Hematopoietic multipotent progenitor cell (in vitro differentiated cells): ENCODE measurements at regions not wholly inside any gene's neighbourhood (a gene's known extent, or its start where the extent isn't known, plus 50 kb on each side); places are given as distances from the start of the nearest gene placed in this dataset.

Experiments used
- DNase-seq, 3 donors: peaks; one replicate each; pipeline ENCODE4 v3.0.0-alpha.2; 2011 to 2015; ENCODE audit warnings: low read depth in 2 of 3, low spot score in 2 of 3

GRCh38 chr2:19141234-19142004 lies 217.0 kb downstream of the OSR1 start:
- DNase-seq: no peak

GRCh38 chr2:19140463-19141208 lies 217.8 kb downstream of the OSR1 start:
- DNase-seq: no peak

GRCh38 chr2:19139386-19139785 lies 219.0 kb downstream of the OSR1 start:
- no peak for DNase-seq

- no peak for DNase-seq
Observed at GRCh38 chr2:19138264-19138825, 220.1 kb downstream of the OSR1 start.

DNA sequence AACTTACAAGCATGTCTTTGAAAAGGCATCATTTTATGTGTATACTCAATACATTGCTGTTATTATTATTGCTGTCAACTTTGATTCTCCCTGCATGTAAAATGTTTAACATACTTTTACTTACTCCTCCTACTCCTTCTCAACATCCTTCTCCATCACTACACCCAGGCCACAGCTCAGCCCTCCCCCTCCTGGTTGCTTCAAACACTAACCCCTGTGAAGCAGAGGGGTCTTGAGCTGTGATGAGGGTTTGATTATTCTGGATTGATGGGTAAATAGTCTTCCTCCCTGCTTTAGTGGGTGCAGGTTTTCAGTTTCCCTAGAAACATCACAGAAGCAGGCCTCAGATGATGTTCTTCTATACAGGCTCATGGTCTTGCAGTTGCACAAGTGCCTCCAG lies 221.0 kb downstream of the OSR1 start:
- DNase-seq: no peak

DNA sequence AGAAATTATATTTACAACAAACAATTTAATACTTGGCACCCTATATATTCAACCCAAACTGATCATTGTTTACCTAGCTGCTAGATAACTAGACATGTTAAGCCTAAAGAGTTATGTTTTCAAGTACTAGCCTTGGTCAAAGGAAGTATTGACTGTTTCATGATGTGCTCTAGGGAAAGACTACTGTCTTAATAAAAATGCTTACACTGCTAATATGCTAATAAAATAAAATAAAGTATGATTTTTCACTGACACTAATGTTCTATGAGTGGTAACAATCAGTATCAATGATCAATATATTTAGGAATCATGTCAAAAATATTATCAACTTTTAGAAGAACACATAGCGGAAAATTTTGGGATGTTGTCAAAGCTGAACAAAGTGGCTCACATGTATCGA lies 225.5 kb downstream of the OSR1 start:
- DNase-seq: no peak

GRCh38 chr2:19131871-19132270 lies 226.6 kb downstream of the OSR1 start:
- no peak for DNase-seq

GRCh38 chr2:19128148-19128547 lies 230.3 kb downstream of the OSR1 start:
- no peak for DNase-seq

DNA sequence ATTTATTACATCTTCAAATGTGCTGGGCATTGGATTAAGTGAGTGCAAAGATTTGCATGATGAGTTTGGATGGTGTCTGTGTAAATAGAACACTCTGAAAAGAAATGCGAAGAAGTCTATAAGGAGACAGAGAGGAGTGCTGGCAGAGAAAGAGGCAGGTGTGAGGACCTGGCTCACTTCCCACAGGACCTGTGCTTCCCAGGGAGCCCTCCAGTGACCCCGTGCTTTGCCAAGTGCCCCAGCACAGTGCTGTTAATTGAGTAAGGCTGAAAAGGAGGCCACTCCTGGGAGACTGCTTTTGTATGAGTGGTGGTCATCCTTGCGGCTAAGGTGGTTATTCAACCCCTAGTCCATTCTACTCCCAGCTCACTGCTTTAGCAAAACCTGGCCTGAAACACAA lies 230.8 kb downstream of the OSR1 start:
- no peak for DNase-seq

- DNase-seq: no peak
Observed at GRCh38 chr2:19125901-19126680, 232.3 kb downstream of the OSR1 start.

DNA sequence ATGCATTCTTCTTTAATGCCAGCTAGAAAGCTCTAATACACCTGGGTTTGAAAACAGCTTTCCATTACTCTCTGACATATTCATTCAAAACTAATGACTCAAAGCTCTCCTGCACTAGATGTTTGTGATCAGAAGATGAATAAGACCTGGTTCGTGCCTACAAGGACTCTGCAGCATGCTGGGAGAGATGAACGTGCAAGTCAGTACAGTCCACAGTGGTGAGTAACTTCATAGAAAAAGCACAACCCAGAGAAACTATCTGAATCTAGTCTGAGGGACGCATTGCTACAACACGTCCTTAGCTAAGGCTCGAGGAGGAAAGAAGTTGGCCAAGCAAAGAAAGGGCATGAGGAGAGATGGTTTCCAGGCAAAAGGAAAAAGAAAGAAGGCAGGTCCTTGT lies 234.3 kb downstream of the OSR1 start:
- DNase-seq: no peak

DNA sequence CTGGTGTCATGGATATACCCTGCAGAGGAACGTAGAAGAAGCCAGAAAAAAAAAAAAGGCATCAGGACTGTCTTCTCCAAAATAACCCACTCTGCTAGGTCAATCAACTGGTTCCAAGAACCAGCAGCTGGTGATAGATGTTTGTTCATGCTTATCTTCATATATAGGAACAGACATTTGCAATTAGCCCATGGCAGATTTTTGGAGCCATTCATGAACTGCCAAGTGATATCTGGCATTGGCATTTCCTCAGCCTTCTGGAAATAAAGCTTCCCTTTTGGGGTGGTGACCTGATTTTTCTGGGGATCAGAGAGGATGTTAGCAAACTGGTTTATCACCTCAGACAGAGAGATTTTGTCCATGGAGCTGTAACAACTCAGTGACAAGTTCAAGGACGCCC lies 234.9 kb downstream of the OSR1 start:
- DNase-seq: no peak

DNA sequence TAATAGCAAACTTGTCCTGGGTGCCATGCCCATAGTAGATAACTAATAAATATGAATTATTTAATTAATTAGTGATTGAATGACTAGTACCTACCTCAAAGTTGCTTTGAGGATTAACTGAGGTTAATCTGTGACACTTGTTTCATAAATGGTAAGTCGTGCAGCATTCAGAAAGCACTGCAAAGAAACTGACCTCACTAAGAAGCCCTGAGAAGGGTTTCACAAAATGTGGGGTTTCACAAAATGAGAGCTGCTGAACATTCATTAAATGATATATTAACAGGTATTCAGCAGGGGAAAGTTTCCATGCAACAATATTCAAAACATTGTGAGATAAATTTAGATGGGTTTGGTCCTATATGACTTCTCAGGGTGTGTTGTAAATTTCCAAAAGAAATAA lies 236.2 kb downstream of the OSR1 start:
- DNase-seq: no peak

DNA sequence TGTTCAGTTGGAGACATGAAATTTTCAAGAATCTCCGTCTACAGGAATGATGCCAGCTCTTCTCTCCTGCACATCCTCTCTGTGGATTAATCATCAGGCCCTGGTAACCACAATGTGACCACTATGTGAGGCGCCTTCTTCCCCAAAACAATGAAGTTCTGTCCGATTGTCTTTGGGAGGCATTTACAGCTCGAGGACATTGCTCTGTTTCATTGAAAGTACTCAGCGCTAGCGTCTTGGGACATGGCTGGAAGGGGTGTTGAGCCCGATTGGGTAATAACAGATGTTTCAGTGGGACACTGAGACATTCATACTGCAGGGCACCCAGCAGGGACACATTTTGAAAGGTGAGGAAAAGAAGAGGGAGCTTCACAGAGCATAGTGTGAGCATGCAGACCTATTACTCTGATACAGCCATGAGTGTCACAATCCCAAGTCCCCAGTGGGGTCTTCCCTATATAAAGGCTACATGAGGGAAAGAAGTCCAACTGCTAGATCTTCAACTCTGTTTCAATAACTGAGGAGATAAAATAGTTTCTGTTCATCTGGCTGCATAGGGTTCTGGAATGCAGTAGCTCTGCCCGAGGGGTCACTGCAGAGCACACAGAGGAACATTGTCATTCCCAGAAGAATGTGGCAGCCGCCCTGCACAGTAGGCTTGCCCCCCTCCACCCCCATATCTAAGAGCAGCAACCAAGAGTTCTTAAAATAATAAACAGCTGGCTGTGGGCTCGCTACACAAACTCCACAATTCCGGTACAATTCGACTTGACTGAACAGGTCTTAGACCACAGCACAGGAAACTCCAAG lies 237.3 kb downstream of the OSR1 start:
- DNase-seq: no peak

- DNase-seq: no peak
Observed at GRCh38 chr2:19120181-19120580, 238.2 kb downstream of the OSR1 start.

DNA sequence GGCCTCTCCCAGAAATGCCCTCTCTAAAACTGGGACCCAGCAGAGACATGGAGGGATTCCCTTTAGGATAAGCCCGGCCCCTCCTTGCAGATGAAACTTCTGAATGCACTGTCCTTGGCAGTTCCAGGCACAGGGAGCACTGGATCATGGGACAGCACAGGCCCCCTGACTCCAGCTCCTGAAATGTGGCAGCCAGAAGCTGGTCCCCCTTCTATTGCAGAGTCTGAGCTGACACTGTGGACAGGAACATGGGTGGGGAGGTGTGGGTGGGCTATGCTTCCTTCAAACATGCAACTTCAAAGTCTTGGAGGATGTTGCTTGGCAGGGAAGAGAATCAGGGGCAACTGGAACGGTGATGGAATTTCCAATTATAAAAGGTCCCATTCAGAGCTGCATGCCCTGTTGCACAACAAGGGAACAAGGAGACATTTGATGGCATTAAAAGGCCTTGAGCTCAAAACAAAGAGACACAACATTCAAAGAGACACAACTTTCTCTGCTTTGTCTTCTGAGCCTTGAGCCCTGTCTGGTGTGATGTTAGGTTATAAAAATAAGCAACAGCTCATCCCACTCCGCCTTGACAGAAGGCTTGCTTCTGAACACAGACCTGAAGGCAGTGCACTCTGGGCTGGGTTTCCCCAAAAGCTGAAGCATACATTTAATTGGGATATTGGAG lies 239.0 kb downstream of the OSR1 start:
- no peak for DNase-seq

DNA sequence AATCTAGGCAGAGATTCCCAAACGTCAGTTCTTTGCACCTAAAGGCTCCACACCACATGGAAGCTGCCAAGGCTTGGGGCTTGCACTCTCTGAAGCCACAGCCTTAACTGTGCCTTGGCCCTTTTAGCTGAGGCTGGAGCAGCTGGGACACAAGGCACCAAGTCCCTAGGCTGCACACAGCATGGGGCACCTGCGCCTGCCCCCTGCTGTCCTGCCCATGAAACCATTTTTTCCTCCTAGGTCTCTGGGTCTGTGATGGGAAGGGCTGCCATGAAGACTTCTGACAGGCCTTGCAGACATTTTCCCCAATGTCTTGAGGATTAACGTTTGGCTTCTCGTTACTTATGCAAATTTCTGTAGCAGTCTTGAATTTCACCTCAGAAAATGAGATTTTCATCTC lies 241.5 kb downstream of the OSR1 start:
- no peak for DNase-seq

DNA sequence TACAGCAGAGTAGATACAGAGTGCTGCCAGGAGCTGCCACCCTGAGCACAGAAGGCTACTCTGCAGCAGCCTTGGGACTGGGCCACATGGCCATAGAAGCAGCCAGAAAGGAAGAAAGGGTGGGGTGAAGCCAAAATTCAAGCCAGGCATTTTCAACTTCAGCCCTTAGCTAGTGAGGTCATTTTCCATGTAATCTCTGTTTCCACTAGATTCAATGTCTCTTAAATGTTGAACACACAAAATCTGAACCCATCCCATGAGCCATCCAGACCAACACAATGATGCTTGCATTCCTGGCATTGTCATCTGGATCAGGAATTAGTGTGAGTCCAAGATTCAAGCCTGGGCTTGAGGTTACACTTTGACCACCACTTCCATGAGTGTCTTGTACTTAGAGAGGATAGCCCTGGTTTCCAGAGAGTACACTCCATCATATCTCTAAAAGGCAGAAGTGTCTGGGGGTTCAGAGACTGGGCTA lies 243.6 kb downstream of the OSR1 start:
- no peak for DNase-seq

DNA sequence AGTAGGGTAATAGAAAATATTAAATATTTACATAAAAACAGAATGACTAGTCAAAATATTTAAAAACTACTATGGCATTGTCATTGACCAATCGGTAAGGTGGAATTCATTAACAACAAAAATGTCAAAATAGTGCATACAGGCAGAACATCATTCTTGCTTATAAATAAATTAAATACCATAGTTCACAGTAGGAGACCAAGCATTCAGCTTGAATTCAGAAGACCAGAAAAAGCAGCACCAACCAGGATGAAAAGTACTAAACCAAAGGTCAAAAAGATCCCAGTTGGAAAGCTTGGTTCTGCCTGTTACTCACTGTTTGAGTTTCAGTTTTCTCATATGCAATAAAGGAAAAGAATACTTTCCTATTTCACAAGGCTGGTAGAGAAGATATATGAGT lies 244.3 kb downstream of the OSR1 start:
- DNase-seq: no peak

- no peak for DNase-seq
Observed at GRCh38 chr2:19111354-19111753, 247.1 kb downstream of the OSR1 start.
